Liver (tissue), 8 donors: ENCODE measurements at regions not wholly inside any gene's neighbourhood (a gene's known extent, or its start where the extent isn't known, plus 50 kb on each side); places are given as distances from the start of the nearest gene placed in this dataset.

Experiments
- DNase-seq: peaks from one replicate; pipeline ENCODE4 v3.0.0-alpha.2; 2017; ENCODE audit warnings: low spot score
- H3K27ac ChIP-seq, 2 donors: one replicate each; pipeline ENCODE4 v1.7.0; 2013; ENCODE audit warnings: inconsistent platforms in 2 of 2, low read length in 2 of 2, control low read depth in 1 of 2, low read depth in 1 of 2, mild to moderate bottlenecking in 1 of 2
- H3K27me3 ChIP-seq, 4 donors: one replicate each; pipeline versions ENCODE4 v1.6.1 to v1.7.0; 2013; ENCODE audit warnings: low read length in 3 of 4, inconsistent platforms in 1 of 4, mild to moderate bottlenecking in 1 of 4, moderate library complexity in 1 of 4; ENCODE audit not compliant: control insufficient read depth in 4 of 4, insufficient read depth in 4 of 4
- H3K36me3 ChIP-seq, 4 donors: one replicate each; pipeline versions ENCODE4 v1.6.1 to v1.7.0; 2013; ENCODE audit warnings: low read length in 3 of 4, mild to moderate bottlenecking in 3 of 4, low read depth in 1 of 4, moderate library complexity in 1 of 4; ENCODE audit not compliant: control insufficient read depth in 4 of 4, insufficient read depth in 3 of 4
- H3K4me1 ChIP-seq, 4 donors: one replicate each; pipeline versions ENCODE4 v1.6.1 to v1.7.0; 2013; ENCODE audit warnings: low read length in 3 of 4, mild to moderate bottlenecking in 3 of 4, moderate library complexity in 1 of 4; ENCODE audit not compliant: control insufficient read depth in 4 of 4, insufficient read depth in 4 of 4
- H3K4me3 ChIP-seq, 3 donors: one replicate each; pipeline versions ENCODE4 v1.6.1 to v1.7.0; 2013; ENCODE audit warnings: low read length in 3 of 3, control low read depth in 1 of 3, low read depth in 1 of 3, mild to moderate bottlenecking in 1 of 3
- H3K9ac ChIP-seq, 2 donors: one replicate each; pipeline ENCODE4 v1.7.0; 2013; ENCODE audit warnings: low read length in 2 of 2, mild to moderate bottlenecking in 2 of 2, moderate library complexity in 2 of 2, control low read depth in 1 of 2, low read depth in 1 of 2
- H3K9me3 ChIP-seq, 4 donors: one replicate each; pipeline versions ENCODE4 v1.6.1 to v1.7.0; 2013; ENCODE audit warnings: low read length in 3 of 4; ENCODE audit not compliant: control insufficient read depth in 4 of 4
- EGR1 ChIP-seq, 2 donors: IDR thresholded peaks; 2 replicates each; pipeline ENCODE4 v1.6.1; 2016 to 2018; ENCODE audit warnings: antibody characterized with exemption in 2 of 2, low read depth in 2 of 2
- FOXA2 ChIP-seq: IDR thresholded peaks from 2 replicates; pipeline ENCODE4 v1.6.1; 2016; ENCODE audit warnings: antibody characterized with exemption
- GABPA ChIP-seq, 2 donors: IDR thresholded peaks in 1 of 2; conservative IDR thresholded peaks in 1 of 2; 2 replicates each; pipeline ENCODE4 v1.6.1; 2016; ENCODE audit warnings: antibody characterized with exemption in 2 of 2, mild to moderate bottlenecking in 1 of 2, moderate library complexity in 1 of 2
- HNF4A ChIP-seq, 2 donors: conservative IDR thresholded peaks; 2 replicates each; pipeline ENCODE4 v1.6.1; 2016; ENCODE audit warnings: antibody characterized with exemption in 2 of 2, mild to moderate bottlenecking in 2 of 2
- HNF4G ChIP-seq: IDR thresholded peaks from 2 replicates; pipeline ENCODE4 v1.6.1; 2016; ENCODE audit warnings: antibody characterized with exemption
- NR2F2 ChIP-seq: IDR thresholded peaks from 2 replicates; pipeline ENCODE4 v1.6.1; 2016; ENCODE audit warnings: antibody characterized with exemption
- SP1 ChIP-seq: IDR thresholded peaks from 2 replicates; pipeline ENCODE4 v1.6.1; 2018; ENCODE audit warnings: antibody characterized with exemption, mild to moderate bottlenecking
- YY1 ChIP-seq: IDR thresholded peaks from 2 replicates; pipeline ENCODE4 v1.6.1; 2016; ENCODE audit warnings: antibody characterized with exemption, mild to moderate bottlenecking
- WGBS: extraction: QIAGEN DNeasy Blood & Tissue Kit; methylation state at CpG from one replicate; pipeline ENCODE4 v1.1.7; 2013; 5-methylcytosine and 5-hydroxymethylcytosine counted together
- TF ChIP-seq, protein P1 (sequence below): IDR thresholded peaks from 2 replicates; pipeline ENCODE4 v1.6.1; 2016; ENCODE audit warnings: antibody characterized with exemption
- TF ChIP-seq, protein P2 (sequence below): IDR thresholded peaks from 2 replicates; pipeline ENCODE4 v1.6.1; 2016; ENCODE audit warnings: antibody characterized with exemption
- TF ChIP-seq, protein P3 (sequence below): fragments of 150-350 bp; IDR thresholded peaks from 2 replicates; pipeline ENCODE4 v1.5.1; 2017; ENCODE audit warnings: improper control_type of control experiment, low read depth, low read length; ENCODE audit not compliant: missing input control
- TF ChIP-seq, protein P4 (sequence below): IDR thresholded peaks from 2 replicates; pipeline ENCODE4 v1.6.1; 2016; ENCODE audit warnings: antibody characterized with exemption, mild to moderate bottlenecking
- donor health status: healthy.
- donor health status: healthy.
- donor health status: healthy.
- donor health status: healthy.
- donor health status: healthy.

DNA sequence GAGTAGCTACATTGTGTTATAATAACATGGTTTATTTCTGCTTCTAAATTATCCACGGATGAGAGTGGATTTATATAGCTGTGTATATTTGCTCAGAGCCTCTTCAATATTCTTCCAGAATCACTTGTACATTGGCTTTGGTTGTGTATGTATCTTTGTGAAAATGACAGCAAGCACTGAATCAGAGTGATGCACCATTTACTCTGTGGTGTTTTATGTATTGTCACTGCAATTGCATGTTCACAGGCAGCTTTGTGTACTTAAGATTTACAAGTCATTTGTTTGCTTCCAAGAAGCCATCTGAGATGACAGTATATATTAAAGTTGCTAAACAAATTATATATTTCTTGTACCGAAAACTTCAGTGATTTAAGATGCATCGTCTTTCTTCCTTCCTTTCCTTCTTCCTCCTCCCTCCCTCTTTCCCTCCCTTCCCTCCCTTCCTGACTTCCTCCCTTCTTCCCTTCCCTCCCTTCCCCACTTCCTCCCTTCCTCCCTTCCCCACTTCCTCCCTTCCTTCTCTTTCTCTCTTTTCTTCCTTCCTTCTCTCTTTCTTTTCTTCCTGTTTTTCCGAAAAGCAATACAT, 362.3 kb upstream of the GOLIM4 start:
- H3K27me3 ChIP-seq, result peaks cover 0 to 2% (median 0%) of the 10 kb centered on the region in 4 donors
- no peaks in the 10 kb centered on the region for H3K36me3 ChIP-seq
- no peaks in the 10 kb centered on the region for H3K4me1 ChIP-seq
- no peaks in the 10 kb centered on the region for H3K9me3 ChIP-seq
- no peak overlapping the region for H3K27ac ChIP-seq
- 75% methylated on average over 4 of the region's 4 CpGs for WGBS
- no peak overlapping the region for H3K9ac ChIP-seq
- H3K4me3 ChIP-seq, result no peak overlapping the region
- DNase-seq, result no peak
- TF ChIP-seq YY1 (no peak), SP1 (no peak), FOXA2 (no peak), HNF4G (no peak), HNF4A (conservative IDR thresholded peaks at IDR 0.05) (no peak), EGR1 (IDR thresholded peaks at IDR 0.05; ENCODE audit: low read depth in 2 of 2) (no peak), NR2F2 (no peak)
- TF ChIP-seq, protein P1, sequence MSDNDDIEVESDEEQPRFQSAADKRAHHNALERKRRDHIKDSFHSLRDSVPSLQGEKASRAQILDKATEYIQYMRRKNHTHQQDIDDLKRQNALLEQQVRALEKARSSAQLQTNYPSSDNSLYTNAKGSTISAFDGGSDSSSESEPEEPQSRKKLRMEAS, result no peak
- TF ChIP-seq, protein P2, sequence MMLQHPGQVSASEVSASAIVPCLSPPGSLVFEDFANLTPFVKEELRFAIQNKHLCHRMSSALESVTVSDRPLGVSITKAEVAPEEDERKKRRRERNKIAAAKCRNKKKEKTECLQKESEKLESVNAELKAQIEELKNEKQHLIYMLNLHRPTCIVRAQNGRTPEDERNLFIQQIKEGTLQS, result no peak
- TF ChIP-seq, protein P3, sequence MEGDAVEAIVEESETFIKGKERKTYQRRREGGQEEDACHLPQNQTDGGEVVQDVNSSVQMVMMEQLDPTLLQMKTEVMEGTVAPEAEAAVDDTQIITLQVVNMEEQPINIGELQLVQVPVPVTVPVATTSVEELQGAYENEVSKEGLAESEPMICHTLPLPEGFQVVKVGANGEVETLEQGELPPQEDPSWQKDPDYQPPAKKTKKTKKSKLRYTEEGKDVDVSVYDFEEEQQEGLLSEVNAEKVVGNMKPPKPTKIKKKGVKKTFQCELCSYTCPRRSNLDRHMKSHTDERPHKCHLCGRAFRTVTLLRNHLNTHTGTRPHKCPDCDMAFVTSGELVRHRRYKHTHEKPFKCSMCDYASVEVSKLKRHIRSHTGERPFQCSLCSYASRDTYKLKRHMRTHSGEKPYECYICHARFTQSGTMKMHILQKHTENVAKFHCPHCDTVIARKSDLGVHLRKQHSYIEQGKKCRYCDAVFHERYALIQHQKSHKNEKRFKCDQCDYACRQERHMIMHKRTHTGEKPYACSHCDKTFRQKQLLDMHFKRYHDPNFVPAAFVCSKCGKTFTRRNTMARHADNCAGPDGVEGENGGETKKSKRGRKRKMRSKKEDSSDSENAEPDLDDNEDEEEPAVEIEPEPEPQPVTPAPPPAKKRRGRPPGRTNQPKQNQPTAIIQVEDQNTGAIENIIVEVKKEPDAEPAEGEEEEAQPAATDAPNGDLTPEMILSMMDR, result no peak

DNA sequence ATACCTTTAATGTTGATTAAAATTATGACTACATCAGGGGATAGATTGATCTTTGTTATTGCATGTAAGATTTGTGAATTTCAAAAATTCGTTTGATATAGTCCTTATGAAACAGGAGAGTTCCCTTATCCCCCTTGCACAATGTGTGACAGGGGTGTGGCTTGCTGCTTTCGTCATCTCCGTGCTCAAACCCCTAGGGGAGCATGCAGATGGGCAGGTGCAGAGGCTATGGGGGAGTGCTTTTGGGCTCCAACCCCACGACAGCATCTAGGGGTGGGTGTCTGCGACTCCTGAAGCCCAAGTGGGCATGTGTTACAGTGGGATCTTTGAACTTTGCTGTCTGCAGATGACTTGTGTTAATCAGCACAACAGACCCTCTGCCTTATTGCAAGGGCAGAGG, 360.1 kb upstream of the GOLIM4 start:
- TF ChIP-seq NR2F2, result no peak
- TF ChIP-seq GABPA (IDR thresholded peaks at IDR 0.05 in 1 of 2, conservative IDR thresholded peaks at IDR 0.05 in 1 of 2), result no peak
- TF ChIP-seq, protein P4, sequence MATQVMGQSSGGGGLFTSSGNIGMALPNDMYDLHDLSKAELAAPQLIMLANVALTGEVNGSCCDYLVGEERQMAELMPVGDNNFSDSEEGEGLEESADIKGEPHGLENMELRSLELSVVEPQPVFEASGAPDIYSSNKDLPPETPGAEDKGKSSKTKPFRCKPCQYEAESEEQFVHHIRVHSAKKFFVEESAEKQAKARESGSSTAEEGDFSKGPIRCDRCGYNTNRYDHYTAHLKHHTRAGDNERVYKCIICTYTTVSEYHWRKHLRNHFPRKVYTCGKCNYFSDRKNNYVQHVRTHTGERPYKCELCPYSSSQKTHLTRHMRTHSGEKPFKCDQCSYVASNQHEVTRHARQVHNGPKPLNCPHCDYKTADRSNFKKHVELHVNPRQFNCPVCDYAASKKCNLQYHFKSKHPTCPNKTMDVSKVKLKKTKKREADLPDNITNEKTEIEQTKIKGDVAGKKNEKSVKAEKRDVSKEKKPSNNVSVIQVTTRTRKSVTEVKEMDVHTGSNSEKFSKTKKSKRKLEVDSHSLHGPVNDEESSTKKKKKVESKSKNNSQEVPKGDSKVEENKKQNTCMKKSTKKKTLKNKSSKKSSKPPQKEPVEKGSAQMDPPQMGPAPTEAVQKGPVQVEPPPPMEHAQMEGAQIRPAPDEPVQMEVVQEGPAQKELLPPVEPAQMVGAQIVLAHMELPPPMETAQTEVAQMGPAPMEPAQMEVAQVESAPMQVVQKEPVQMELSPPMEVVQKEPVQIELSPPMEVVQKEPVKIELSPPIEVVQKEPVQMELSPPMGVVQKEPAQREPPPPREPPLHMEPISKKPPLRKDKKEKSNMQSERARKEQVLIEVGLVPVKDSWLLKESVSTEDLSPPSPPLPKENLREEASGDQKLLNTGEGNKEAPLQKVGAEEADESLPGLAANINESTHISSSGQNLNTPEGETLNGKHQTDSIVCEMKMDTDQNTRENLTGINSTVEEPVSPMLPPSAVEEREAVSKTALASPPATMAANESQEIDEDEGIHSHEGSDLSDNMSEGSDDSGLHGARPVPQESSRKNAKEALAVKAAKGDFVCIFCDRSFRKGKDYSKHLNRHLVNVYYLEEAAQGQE, result no peak
- TF ChIP-seq, protein P3, result no peak
- Histone ChIP-seq H3K27me3 (no peaks in the 10 kb centered on the region), H3K27ac (no peak overlapping the region), H3K9ac (no peak overlapping the region), H3K36me3 (no peaks in the 10 kb centered on the region), H3K4me3 (no peak overlapping the region), H3K4me1 (no peaks in the 10 kb centered on the region), H3K9me3 (no peaks in the 10 kb centered on the region)
- 51% methylated on average over 5 of the region's 5 CpGs for WGBS
- DNase-seq, result no peak
